ENCODE measurements at regions not wholly inside any gene's neighbourhood (a gene's known extent, or its start where the extent isn't known, plus 50 kb on each side); places are given as distances from the start of the nearest gene placed in this dataset.

GRCh38 chr16:88283596-88283995 lies 99.2 kb upstream of the ZNF469 start:
- 93 to 96% methylated on average over 9 to 12 of the region's 13 CpGs for WGBS, 2 experiments (ENCODE audit: low coverage in 1 of 2, low lambda C conversion rate in 2 of 2, missing lambda C conversion rate in 2 of 2)

DNA sequence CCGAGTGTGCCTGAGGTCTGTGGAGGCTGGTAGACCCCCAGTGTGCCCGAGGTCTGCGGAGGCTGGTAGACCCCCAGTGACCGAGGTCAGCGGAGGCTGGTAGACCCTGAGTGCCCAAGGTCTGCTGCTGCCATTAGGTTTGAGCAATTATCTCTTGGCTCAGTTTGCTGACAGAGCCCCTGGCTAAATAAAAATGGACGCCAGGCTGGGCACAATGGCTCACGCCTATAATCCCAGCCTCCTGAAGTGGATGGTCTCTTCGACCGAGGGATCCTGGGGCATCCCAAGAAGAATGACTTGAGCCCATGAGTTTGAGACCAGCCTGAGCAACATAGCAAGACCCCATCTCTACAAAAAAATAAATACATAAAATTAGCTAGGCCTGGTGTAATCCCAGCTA lies 98.7 kb upstream of the ZNF469 start:
- Histone ChIP-seq H3K36me3 (ENCODE audit: low read depth) (no peaks in the 10 kb centered on the region), H3K27ac (no peak overlapping the region), H3K9me3 (ENCODE audit: low read depth) (no peaks in the 10 kb centered on the region), H3K4me2 (ENCODE audit: unreplicated experiment) (no peak overlapping the region), H3K9ac (no peak overlapping the region), H4K20me1 (ENCODE audit: insufficient read depth) (no peaks in the 10 kb centered on the region), H2AFZ (no peak overlapping the region), H3K9me2 (ENCODE audit: insufficient read depth) (no peaks in the 10 kb centered on the region), H3K4me3 (no peak overlapping the region), H3K4me1 (ENCODE audit: insufficient read depth) (peaks cover 5% of the 10 kb centered on the region; the same call in 1 of the 2 replicates), H3K27me3 (replicated peaks; ENCODE audit: insufficient read depth) (no peaks in the 10 kb centered on the region), H3K79me2 (ENCODE audit: insufficient read depth) (no peaks in the 10 kb centered on the region), H3F3A (ENCODE audit: insufficient read depth) (peaks cover 3% of the 10 kb centered on the region; the same call in 1 of the 2 replicates)
- WGBS, 2 experiments (ENCODE audit: low coverage in 1 of 2, low lambda C conversion rate in 2 of 2, missing lambda C conversion rate in 2 of 2), result 83 to 84% methylated on average over 9 of the region's 9 CpGs
- in situ Hi-C loops (cut with MboI), result no loop called here
- TF ChIP-seq EZH2 (IDR thresholded peaks at IDR 0.05; ENCODE audit: insufficient read depth, poor library complexity, severe bottlenecking) (no peak), EZH2phosphoT487 (IDR thresholded peaks at IDR 0.05; ENCODE audit: insufficient read depth, low read depth) (no peak)
- DNase-seq, result no peak

More at GRCh38 chr16:88283596-88283995, 99.2 kb upstream of the ZNF469 start:
- H3K4me1 ChIP-seq (ENCODE audit: insufficient read depth), result peaks cover 5% of the 10 kb centered on the region; the same call in 1 of the 2 replicates
- H3K27ac ChIP-seq, result no peak overlapping the region
- no peaks in the 10 kb centered on the region for H3K36me3 ChIP-seq (ENCODE audit: low read depth)
- H3K9me2 ChIP-seq (ENCODE audit: insufficient read depth), result no peaks in the 10 kb centered on the region
- in situ Hi-C loops (cut with MboI), result no loop called here
- no peak overlapping the region for H3K4me3 ChIP-seq
- TF ChIP-seq EZH2 (IDR thresholded peaks at IDR 0.05; ENCODE audit: insufficient read depth, poor library complexity, severe bottlenecking) (no peak), EZH2phosphoT487 (IDR thresholded peaks at IDR 0.05; ENCODE audit: insufficient read depth, low read depth) (no peak)
- no peaks in the 10 kb centered on the region for H4K20me1 ChIP-seq (ENCODE audit: insufficient read depth)
- H3F3A ChIP-seq (ENCODE audit: insufficient read depth), result no peaks in the 10 kb centered on the region
- H3K27me3 ChIP-seq (replicated peaks; ENCODE audit: insufficient read depth), result no peaks in the 10 kb centered on the region
- H3K9me3 ChIP-seq (ENCODE audit: low read depth), result no peaks in the 10 kb centered on the region
- H3K4me2 ChIP-seq (ENCODE audit: unreplicated experiment), result no peak overlapping the region
- H3K79me2 ChIP-seq (ENCODE audit: insufficient read depth), result no peaks in the 10 kb centered on the region
- no peak overlapping the region for H3K9ac ChIP-seq
- no peak overlapping the region for H2AFZ ChIP-seq
- DNase-seq, result no peak

DNA sequence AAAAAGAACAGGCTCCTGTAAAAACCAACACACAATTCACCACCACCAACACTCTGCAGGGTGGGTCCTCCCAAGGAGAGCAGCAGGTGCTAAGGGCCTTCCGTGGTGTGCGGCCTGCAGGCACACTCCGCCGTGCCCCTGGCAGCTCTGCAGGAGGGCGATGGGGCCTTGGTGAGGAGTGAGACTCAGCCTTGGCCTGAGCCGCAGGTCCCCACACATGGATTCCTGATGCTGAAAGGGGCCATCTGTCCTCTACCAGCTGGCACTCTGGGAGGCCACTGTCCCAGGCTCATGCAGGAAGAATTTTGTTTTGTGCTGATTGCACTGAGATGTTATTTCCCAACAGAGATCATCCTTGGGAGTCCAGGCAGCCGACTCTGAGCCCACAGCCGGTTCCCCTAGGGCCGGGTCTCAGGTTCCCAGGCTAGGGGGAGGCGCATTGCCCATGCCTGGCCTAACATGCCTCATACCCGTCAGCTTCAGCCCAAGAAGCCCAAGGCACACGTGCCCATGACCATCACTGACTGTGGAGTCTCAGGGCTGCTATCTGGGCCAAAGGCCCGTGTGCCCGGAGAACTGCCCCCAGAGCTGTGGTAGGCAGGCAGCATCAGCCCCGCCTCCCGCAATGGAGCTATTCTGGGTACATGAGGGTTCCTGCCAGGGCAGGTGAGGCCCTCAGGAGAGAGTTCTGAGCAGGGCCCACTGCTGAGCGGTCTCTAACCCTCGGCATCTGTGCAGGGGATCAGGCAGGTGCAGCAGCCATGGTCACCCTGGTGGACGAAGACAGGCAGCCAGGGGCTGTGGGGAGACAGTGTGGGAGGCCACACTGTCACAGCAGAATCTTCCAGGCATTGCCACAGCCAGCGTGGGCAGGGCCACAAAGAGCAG lies 97.9 kb upstream of the ZNF469 start:
- H3K27ac ChIP-seq, result no peak overlapping the region
- WGBS, 2 experiments (ENCODE audit: low coverage in 1 of 2, low lambda C conversion rate in 2 of 2, missing lambda C conversion rate in 2 of 2), result 89 to 90% methylated on average over 19 to 20 of the region's 20 CpGs
- no peak overlapping the region for H3K9ac ChIP-seq
- TF ChIP-seq EZH2phosphoT487 (IDR thresholded peaks at IDR 0.05; ENCODE audit: insufficient read depth, low read depth) (no peak), EZH2 (IDR thresholded peaks at IDR 0.05; ENCODE audit: insufficient read depth, poor library complexity, severe bottlenecking) (no peak)
- no peaks in the 10 kb centered on the region for H3K9me2 ChIP-seq (ENCODE audit: insufficient read depth)
- no peaks in the 10 kb centered on the region for H4K20me1 ChIP-seq (ENCODE audit: insufficient read depth)
- DNase-seq, result no peak
- H3K79me2 ChIP-seq (ENCODE audit: insufficient read depth), result no peaks in the 10 kb centered on the region
- H3K4me1 ChIP-seq (ENCODE audit: insufficient read depth), result peaks cover 9% of the 10 kb centered on the region; the same call in 1 of the 2 replicates
- H2AFZ ChIP-seq, result no peak overlapping the region
- in situ Hi-C loops (cut with MboI), result no loop called here
- no peaks in the 10 kb centered on the region for H3K9me3 ChIP-seq (ENCODE audit: low read depth)
- H3K4me3 ChIP-seq, result no peak overlapping the region
- no peaks in the 10 kb centered on the region for H3K27me3 ChIP-seq (replicated peaks; ENCODE audit: insufficient read depth)
- H3K36me3 ChIP-seq (ENCODE audit: low read depth), result no peaks in the 10 kb centered on the region
- H3F3A ChIP-seq (ENCODE audit: insufficient read depth), result peaks cover 9% of the 10 kb centered on the region; the same call in 1 of the 2 replicates
- H3K4me2 ChIP-seq (ENCODE audit: unreplicated experiment), result no peak overlapping the region

DNA sequence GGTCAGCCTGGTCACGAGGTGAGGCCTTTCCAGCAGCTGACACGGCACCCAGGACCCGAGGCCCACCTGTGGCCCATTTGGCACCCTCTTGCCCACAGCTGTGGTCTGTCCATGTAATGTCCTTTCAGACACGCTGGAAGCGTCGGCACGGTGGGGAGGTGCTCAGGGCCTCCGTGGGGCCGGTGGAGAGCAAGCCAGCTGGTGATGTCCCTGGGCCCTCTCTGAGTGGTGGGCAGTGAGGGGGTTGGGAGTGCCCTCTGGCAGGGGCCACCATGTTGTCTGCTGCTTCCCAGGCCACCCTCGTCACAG lies 97.3 kb upstream of the ZNF469 start:
- H3K4me1 ChIP-seq (ENCODE audit: insufficient read depth), result peaks cover 15% of the 10 kb centered on the region
- no peak overlapping the region for H3K4me3 ChIP-seq
- H3K36me3 ChIP-seq (ENCODE audit: low read depth), result no peaks in the 10 kb centered on the region
- no peak for TF ChIP-seq EZH2 (IDR thresholded peaks at IDR 0.05; ENCODE audit: insufficient read depth, poor library complexity, severe bottlenecking)
- no peak for TF ChIP-seq EZH2phosphoT487 (IDR thresholded peaks at IDR 0.05; ENCODE audit: insufficient read depth, low read depth)
- H3K79me2 ChIP-seq (ENCODE audit: insufficient read depth), result no peaks in the 10 kb centered on the region
- 82 to 87% methylated on average over 10 of the region's 10 CpGs for WGBS, 2 experiments (ENCODE audit: low coverage in 1 of 2, low lambda C conversion rate in 2 of 2, missing lambda C conversion rate in 2 of 2)
- H3K4me2 ChIP-seq (ENCODE audit: unreplicated experiment), result no peak overlapping the region
- H2AFZ ChIP-seq, result no peak overlapping the region
- no peak overlapping the region for H3K27ac ChIP-seq
- H3K9me2 ChIP-seq (ENCODE audit: insufficient read depth), result no peaks in the 10 kb centered on the region
- H3K27me3 ChIP-seq (replicated peaks; ENCODE audit: insufficient read depth), result no peaks in the 10 kb centered on the region
- H4K20me1 ChIP-seq (ENCODE audit: insufficient read depth), result no peaks in the 10 kb centered on the region
- H3K9me3 ChIP-seq (ENCODE audit: low read depth), result no peaks in the 10 kb centered on the region
- no peak overlapping the region for H3K9ac ChIP-seq
- in situ Hi-C loops (cut with MboI), result no loop called here
- peaks cover 14% of the 10 kb centered on the region; the same call in 1 of the 2 replicates for H3F3A ChIP-seq (ENCODE audit: insufficient read depth)
- no peak for DNase-seq

Measured in GM23248 (cell line).